Endometrial microvascular endothelial cells (primary cell): ENCODE measurements at regions not wholly inside any gene's neighbourhood (a gene's known extent, or its start where the extent isn't known, plus 50 kb on each side); places are given as distances from the start of the nearest gene placed in this dataset.
"Not testable (repeated sequence)": the region's sequence is repeated elsewhere in the genome, so short reads cannot be mapped to it uniquely, and the experiment has no call there.

ENCODE experiments used
- in situ Hi-C: cut with HindIII; loops from 2 replicates; pipeline ENCODE4 v1.10.0; 2017; ENCODE audit warnings: low sequenced_read_pairs, low pct_unique_long_range_greater_than_20kb; ENCODE audit errors: inconsistent ontology term

GRCh38 chr12:107515446-107515958, 170.1 kb upstream of the PWP1 start:
- in situ Hi-C loops = no loop called here

GRCh38 chr12:107517816-107518215, 167.8 kb upstream of the PWP1 start:
- in situ Hi-C loops = not testable (repeated sequence)

GRCh38 chr12:107518868-107519267, 166.7 kb upstream of the PWP1 start:
- in situ Hi-C loops = no loop called here

- in situ Hi-C loops = no loop called here
Measured at GRCh38 chr12:107519906-107520859, 165.4 kb upstream of the PWP1 start.

- in situ Hi-C loops = no loop called here
Measured at GRCh38 chr12:107521826-107522355, 163.7 kb upstream of the PWP1 start.

GRCh38 chr12:107522692-107523477, 162.7 kb upstream of the PWP1 start:
- in situ Hi-C loops = no loop called here

- in situ Hi-C loops = no loop called here
Measured at GRCh38 chr12:107523775-107524535, 161.6 kb upstream of the PWP1 start.

- in situ Hi-C loops = no loop called here
Measured at GRCh38 chr12:107525063-107525718, 160.4 kb upstream of the PWP1 start.

GRCh38 chr12:107525719-107526554, 159.7 kb upstream of the PWP1 start:
- in situ Hi-C loops = no loop called here

GRCh38 chr12:107526555-107527180, 158.9 kb upstream of the PWP1 start:
- in situ Hi-C loops = no loop called here

- in situ Hi-C loops = no loop called here
Measured at GRCh38 chr12:107528731-107529365, 156.8 kb upstream of the PWP1 start.

- in situ Hi-C loops = no loop called here
Measured at GRCh38 chr12:107529991-107530390, 155.6 kb upstream of the PWP1 start.

- in situ Hi-C loops = no loop called here
Measured at GRCh38 chr12:107530701-107531100, 154.9 kb upstream of the PWP1 start.

GRCh38 chr12:107533218-107533617, 152.4 kb upstream of the PWP1 start:
- in situ Hi-C loops = no loop called here

- in situ Hi-C loops = no loop called here
Measured at GRCh38 chr12:107536613-107537012, 149.0 kb upstream of the PWP1 start.

GRCh38 chr12:107537464-107538119, 148.0 kb upstream of the PWP1 start:
- in situ Hi-C loops = no loop called here
